Caco-2 (cell line): ENCODE measurements at regions not wholly inside any gene's neighbourhood (a gene's known extent, or its start where the extent isn't known, plus 50 kb on each side); places are given as distances from the start of the nearest gene placed in this dataset.

Experiments used
- BruUV-seq: library from RNA; stranded (reverse); fragments of 400-500 nt; replicated peaks from 2 replicates; lab custom pipeline; 2021; lab: Mats Ljungman, UMichigan
- CTCF ChIA-PET: fragments of 300-600 bp; sonication (Branson Sonifier 250); formaldehyde crosslinking; loops from one replicate; lab custom pipeline; 2022; ENCODE audit warnings: antibody characterized with exemption; lab: Charles Lee
- POLR2A ChIA-PET: fragments of 300-600 bp; sonication (Branson Sonifier 250); formaldehyde crosslinking; loops from one replicate; lab custom pipeline; 2022; ENCODE audit warnings: antibody characterized with exemption; lab: Charles Lee
- DNase-seq, 2 experiments: peaks; one replicate each; pipeline versions ENCODE4 v3.0.0 to v3.0.0-alpha.2; 2020 to 2022
- H3K27me3 ChIP-seq: replicated peaks from 2 replicates; pipeline ENCODE4 v1.6.0; 2011; ENCODE audit warnings: low read length; ENCODE audit not compliant: control insufficient read depth, insufficient read depth
- H3K36me3 ChIP-seq: 2 replicates; pipeline ENCODE4 v1.5.1; 2011; ENCODE audit warnings: low read length; ENCODE audit not compliant: control insufficient read depth, insufficient read depth
- H3K4me1 ChIP-seq: fragments of 250-450 bp; sonication (Bioruptor Pico); 2 replicates; pipeline ENCODE4 v1.5.1; 2020; ENCODE audit warnings: mild to moderate bottlenecking
- H3K4me3 ChIP-seq: 2 replicates; pipeline ENCODE4 v1.5.1; 2011; ENCODE audit warnings: low read depth, mild to moderate bottlenecking, control low read depth, low read length
- H3K9me3 ChIP-seq: fragments of 250-450 bp; sonication (Bioruptor Pico); 2 replicates; pipeline ENCODE4 v1.5.1; 2020; ENCODE audit warnings: mild to moderate bottlenecking, moderate library complexity
- H3K27ac Mint-ChIP-seq: one replicate; pipeline ENCODE4 v1.8.0; 2022; ENCODE audit warnings: mixed read lengths; ENCODE audit not compliant: unreplicated experiment
- H3K27me3 Mint-ChIP-seq: one replicate; pipeline ENCODE4 v1.8.0; 2022; ENCODE audit warnings: mixed read lengths; ENCODE audit not compliant: insufficient read depth, unreplicated experiment
- H3K36me3 Mint-ChIP-seq: one replicate; pipeline ENCODE4 v1.8.0; 2022; ENCODE audit warnings: mild to moderate bottlenecking, mixed read lengths; ENCODE audit not compliant: insufficient read depth, unreplicated experiment
- H3K4me1 Mint-ChIP-seq: one replicate; pipeline ENCODE4 v1.8.0; 2022; ENCODE audit warnings: low read depth, mixed read lengths; ENCODE audit not compliant: unreplicated experiment
- H3K4me3 Mint-ChIP-seq: one replicate; pipeline ENCODE4 v1.8.0; 2022; ENCODE audit warnings: mild to moderate bottlenecking, moderate library complexity, mixed read lengths; ENCODE audit not compliant: unreplicated experiment
- H3K9me3 Mint-ChIP-seq: one replicate; pipeline ENCODE4 v1.8.0; 2022; ENCODE audit warnings: mixed read lengths; ENCODE audit not compliant: unreplicated experiment
- CTCF ChIP-seq, 2 experiments: fragments of 200-600 bp in 1 of 2; IDR thresholded peaks; 1 replicate in 1 of 2; 2 replicates in 1 of 2; pipeline versions ENCODE4 v1.5.1 to v1.8.0; 2011 to 2022; ENCODE audit warnings: antibody characterized with exemption in 1 of 2, control low read depth in 1 of 2, inconsistent platforms in 1 of 2, low read depth in 1 of 2, low read length in 1 of 2, mild to moderate bottlenecking in 1 of 2, moderate library complexity in 1 of 2; ENCODE audit not compliant: insufficient read depth in 1 of 2, severe bottlenecking in 1 of 2, unreplicated experiment in 1 of 2
- intact Hi-C: fragments of 100-400 bp; cut with micrococcal nuclease; formaldehyde crosslinking; loops from one replicate; pipeline ENCODE4 v1.10.0; 2022; ENCODE audit not compliant: unreplicated experiment

DNA sequence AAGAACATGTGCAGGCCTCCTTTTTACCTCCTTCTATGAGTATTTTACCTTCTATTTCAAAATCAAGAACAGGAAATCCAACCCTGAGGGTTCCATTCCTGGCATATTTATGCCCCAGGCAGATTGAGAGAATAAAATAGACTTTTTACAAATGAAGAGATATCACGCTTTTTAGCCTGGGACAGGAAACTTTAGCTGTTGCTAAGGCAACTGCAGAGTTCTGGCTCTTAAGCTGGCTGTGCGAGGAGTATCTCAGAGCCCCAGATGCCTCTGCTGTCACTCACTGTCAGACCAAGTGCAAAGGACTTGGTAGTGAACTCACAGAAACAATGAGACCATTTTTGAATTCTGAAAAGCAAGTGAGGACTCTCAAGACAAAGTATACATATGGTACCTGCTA, 69.5 kb upstream of the HSPB3 start:
- H3K4me3 Mint-ChIP-seq: no peak overlapping the region
- DNase-seq: no peak
- Histone ChIP-seq H3K36me3 (no peaks in the 10 kb centered on the region), H3K27me3 (no peaks in the 10 kb centered on the region), H3K4me3 (no peak overlapping the region), H3K4me1 (peaks cover 47% of the 10 kb centered on the region), H3K9me3 (no peaks in the 10 kb centered on the region)
- H3K27me3 Mint-ChIP-seq: no peaks in the 10 kb centered on the region
- H3K9me3 Mint-ChIP-seq: no peaks in the 10 kb centered on the region
- intact Hi-C loops: loop anchor here (2.0 kb wide), 2 partner anchors 17 to 103 kb away; no protein-coding TSS in a partner anchor
- peaks cover 8% of the 10 kb centered on the region for H3K36me3 Mint-ChIP-seq
- no peak overlapping the region for H3K27ac Mint-ChIP-seq
- ChIA-PET POLR2A (no interaction called here), CTCF (no interaction called here)
- no peak for TF ChIP-seq CTCF (IDR thresholded peaks at IDR 0.05; ENCODE audit: insufficient read depth in 1 of 2, low read depth in 1 of 2, low read length in 1 of 2, severe bottlenecking in 1 of 2, unreplicated experiment in 1 of 2)
- BruUV-seq: no TSS peak
- peaks cover 26% of the 10 kb centered on the region for H3K4me1 Mint-ChIP-seq

DNA sequence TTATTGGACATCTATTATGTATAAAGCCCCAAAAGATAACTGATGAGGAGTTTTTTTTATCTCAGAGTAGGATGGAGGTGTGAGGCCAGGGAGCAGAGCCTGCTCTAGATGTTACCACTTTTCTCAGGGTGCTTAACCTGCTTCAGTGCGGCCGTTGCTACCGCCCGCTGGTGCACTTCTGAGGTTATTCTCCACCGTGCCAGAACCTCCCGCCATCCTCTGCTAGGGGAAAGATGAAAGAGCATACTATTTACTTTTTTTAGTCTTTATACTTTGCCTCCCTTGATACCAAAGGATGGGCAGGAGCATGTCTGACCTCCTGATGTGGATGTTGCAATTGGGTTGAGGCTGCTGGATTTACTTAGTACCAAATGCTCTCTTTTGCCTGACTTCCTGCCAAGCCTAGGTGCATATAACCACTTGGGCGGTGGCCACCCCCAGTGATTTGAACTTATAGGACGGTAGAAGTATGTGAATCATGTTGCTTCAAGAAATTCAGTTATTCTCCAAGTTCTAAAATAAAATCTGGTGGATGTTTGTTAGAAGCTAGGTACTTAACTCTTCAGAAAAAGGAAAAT, 71.1 kb upstream of the HSPB3 start:
- intact Hi-C loops: loop anchor here (1.0 to 2.0 kb wide), 6 partner anchors 18 to 104 kb away; no protein-coding TSS in a partner anchor
- no peak for TF ChIP-seq CTCF (IDR thresholded peaks at IDR 0.05; ENCODE audit: insufficient read depth in 1 of 2, low read depth in 1 of 2, low read length in 1 of 2, severe bottlenecking in 1 of 2, unreplicated experiment in 1 of 2)
- BruUV-seq: no TSS peak
- DNase-seq: peak; percentile 65 to 79
- Histone ChIP-seq H3K4me3 (no peak overlapping the region), H3K4me1 (peaks cover 47% of the 10 kb centered on the region), H3K9me3 (no peaks in the 10 kb centered on the region; the same call in 1 of the 2 replicates), H3K36me3 (no peaks in the 10 kb centered on the region), H3K27me3 (no peaks in the 10 kb centered on the region)
- H3K4me3 Mint-ChIP-seq: peak overlapping the region; percentile 42
- CTCF ChIA-PET: interaction anchor here (0.6 to 1.4 kb wide), 4 partner anchors 35 to 81 kb away, joined by 3 to 4 read pairs (median 4); no protein-coding TSS in a partner anchor
- peak overlapping the region; percentile 86 for H3K27ac Mint-ChIP-seq
- H3K4me1 Mint-ChIP-seq: peaks cover 26% of the 10 kb centered on the region
- H3K9me3 Mint-ChIP-seq: peaks cover under 1% of the 10 kb centered on the region
- peaks cover 8% of the 10 kb centered on the region for H3K36me3 Mint-ChIP-seq
- POLR2A ChIA-PET: interaction anchor here (0.6 to 1.6 kb wide), 3 partner anchors 56 to 74 kb away, joined by 3 to 6 read pairs (median 4); partner anchors contain the start of gene ARL15
- no peaks in the 10 kb centered on the region for H3K27me3 Mint-ChIP-seq

DNA sequence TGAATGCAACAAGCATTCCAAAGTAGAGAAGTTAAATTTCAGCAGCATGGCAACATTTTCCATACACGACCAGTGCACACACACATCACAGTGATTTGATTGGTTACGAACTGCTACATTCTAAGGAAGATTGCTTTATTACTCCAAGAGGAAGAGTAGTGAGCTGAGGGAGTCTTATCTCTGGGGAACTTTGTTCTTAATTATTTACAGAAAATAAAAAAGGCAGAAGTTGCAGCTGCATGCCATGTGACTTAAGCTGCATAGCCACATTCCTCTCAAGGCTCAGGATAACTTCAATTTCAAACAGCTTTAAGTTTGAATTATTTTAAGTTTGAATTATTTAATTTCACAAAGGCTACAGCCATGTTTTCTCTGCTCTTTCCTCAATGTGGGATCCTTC, 71.6 kb upstream of the HSPB3 start:
- Histone ChIP-seq H3K36me3 (no peaks in the 10 kb centered on the region), H3K4me1 (peaks cover 47% of the 10 kb centered on the region), H3K9me3 (no peaks in the 10 kb centered on the region; the same call in 1 of the 2 replicates), H3K4me3 (no peak overlapping the region), H3K27me3 (no peaks in the 10 kb centered on the region)
- H3K4me3 Mint-ChIP-seq: peak overlapping the region; percentile 42
- peak overlapping the region; percentile 86 for H3K27ac Mint-ChIP-seq
- intact Hi-C loops: loop anchor here (1.0 to 2.0 kb wide), 6 partner anchors 19 to 105 kb away; no protein-coding TSS in a partner anchor
- POLR2A ChIA-PET: interaction anchor here (0.6 to 1.6 kb wide), 3 partner anchors 56 to 74 kb away, joined by 3 to 6 read pairs (median 4); partner anchors contain the start of gene ARL15
- DNase-seq: peak; percentile 42 to 59
- no peak for TF ChIP-seq CTCF (IDR thresholded peaks at IDR 0.05; ENCODE audit: insufficient read depth in 1 of 2, low read depth in 1 of 2, low read length in 1 of 2, severe bottlenecking in 1 of 2, unreplicated experiment in 1 of 2)
- H3K27me3 Mint-ChIP-seq: no peaks in the 10 kb centered on the region
- CTCF ChIA-PET: interaction anchor here (0.6 to 1.4 kb wide), 4 partner anchors 36 to 81 kb away, joined by 3 to 4 read pairs (median 4); no protein-coding TSS in a partner anchor
- peaks cover 6% of the 10 kb centered on the region for H3K9me3 Mint-ChIP-seq
- H3K4me1 Mint-ChIP-seq: peaks cover 26% of the 10 kb centered on the region
- no TSS peak for BruUV-seq
- peaks cover 8% of the 10 kb centered on the region for H3K36me3 Mint-ChIP-seq
